Hematopoietic multipotent progenitor cell treated with erythropoietin and hydrocortisone succinate and interleukin-3 and kit ligand, for 4 days (in vitro differentiated cells): ENCODE measurements at regions not wholly inside any gene's neighbourhood (a gene's known extent, or its start where the extent isn't known, plus 50 kb on each side); places are given as distances from the start of the nearest gene placed in this dataset.
"Not testable (repeated sequence)": the region's sequence is repeated elsewhere in the genome, so short reads cannot be mapped to it uniquely, and the experiment has no call there.

ENCODE experiments used
- DNase-seq: peaks from one replicate; pipeline ENCODE4 v3.0.0-alpha.2; 2015

DNA sequence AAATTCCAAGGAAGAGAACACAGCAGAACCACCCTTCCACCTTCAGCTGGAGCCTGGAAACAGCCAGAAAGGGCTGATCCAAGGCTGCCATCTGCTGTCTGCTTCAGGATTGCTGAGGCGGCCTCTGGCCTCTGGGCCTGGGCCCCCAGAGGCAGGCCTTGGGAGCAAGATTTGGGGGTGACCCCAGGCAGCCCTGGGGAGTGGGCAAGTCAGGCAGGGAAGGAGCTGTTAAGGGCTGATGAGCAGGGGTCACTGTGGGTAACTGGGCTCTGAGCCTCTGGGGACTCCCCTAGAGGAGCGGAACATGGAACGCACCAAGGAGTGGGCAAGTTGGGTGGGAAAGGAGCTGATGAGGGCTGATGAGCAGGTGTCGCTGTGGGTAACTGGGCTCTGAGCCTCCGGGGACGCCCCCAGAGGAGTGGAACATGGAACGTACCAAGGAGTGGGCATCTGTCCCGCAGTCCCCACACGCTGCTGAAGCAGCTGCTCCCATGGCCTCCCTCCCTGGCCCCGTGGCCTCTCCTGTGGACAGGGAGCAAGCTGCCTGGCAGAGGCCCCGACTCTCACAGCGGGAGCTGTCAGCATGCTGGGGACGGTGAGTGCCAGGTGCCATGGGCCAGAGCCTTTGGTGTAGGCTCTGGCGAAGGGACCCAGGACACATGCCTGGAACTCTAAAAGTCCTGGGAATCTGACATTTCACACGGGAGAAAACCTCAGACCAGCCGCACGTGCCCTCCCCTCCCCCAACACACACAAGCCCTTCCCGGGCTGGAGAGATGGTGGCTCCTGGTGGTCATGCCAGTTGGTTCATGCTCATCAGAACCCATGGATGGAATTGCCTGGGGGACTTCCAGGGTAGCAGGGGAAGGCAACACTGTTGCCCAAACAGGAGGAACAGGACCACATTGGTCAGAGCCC is 148.8 kb downstream of the NPIPB11 start:
- DNase-seq = not testable (repeated sequence)

GRCh38 chr16:29256501-29256981 is 150.0 kb downstream of the NPIPB11 start:
- DNase-seq = no peak

- DNase-seq = not testable (repeated sequence)
Measured at GRCh38 chr16:29255957-29256356, 150.6 kb downstream of the NPIPB11 start.

- DNase-seq = not testable (repeated sequence)
Measured at GRCh38 chr16:29255496-29255796, 151.1 kb downstream of the NPIPB11 start.

DNA sequence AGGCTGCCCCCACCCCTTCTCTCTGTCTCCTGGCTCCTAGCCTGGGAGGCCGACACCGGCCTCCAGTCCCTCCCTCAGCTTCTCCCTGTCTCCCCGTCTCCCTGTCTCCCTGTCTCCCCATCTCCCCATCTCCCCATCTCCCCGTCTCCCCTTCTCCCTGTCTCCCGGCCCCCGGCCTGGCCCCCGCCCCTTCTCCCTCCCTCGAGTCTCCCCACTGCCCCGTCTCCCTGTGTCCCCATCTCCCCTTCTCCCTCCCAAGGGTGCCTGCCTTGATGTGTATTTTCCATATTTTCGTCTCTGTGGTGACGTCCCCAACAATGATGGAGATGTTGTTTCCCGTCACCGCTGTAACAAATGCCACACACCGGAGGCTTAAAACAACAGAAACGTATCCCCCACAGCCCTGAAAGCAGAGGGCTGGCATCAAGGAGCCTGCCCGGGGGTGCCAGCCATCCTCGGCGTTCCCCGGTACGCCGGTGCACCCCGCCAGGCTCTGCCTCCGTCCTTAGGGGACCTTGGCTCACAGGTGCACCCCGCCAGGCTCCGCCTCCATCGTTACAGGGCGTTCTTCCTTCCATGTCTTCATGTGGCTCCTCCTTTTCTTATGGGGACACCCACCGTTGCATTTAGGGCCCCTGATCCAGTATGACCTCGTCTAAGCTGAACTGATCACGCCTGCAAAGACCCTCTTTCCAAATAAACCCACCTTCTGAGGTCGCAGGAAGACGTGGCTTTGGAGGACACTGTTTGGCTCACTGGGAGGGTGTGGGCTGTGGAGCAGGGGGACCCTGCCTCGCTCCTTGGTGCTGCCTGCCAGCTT is 151.6 kb downstream of the NPIPB11 start:
- no peak for DNase-seq

- not testable (repeated sequence) for DNase-seq
Measured at GRCh38 chr16:29253716-29254590, 152.6 kb downstream of the NPIPB11 start.

DNA sequence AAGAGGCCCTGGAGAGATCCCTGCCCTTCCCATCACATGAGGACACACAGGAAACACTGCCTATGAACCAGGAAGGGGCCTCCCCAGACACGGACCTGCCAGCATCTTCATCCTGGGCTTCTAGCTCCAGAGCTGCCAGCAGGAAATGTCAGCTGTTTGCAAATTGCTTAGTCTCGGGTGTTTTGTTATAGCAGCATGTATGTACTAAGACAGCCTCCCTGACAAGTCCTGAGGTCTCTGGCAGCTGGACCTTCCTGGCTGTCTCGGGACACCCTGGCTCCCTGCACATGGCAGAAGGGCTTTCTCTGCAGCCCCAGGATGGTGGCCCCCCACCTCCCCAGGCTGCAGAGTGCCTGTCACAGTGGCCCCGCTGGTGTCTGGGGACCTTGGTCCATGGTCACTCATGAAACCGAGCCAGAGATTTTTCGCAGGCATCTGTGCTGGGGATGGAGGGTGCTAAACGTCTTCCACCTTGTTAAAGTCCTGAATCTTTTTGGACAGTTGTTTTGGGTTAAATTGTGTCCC is 153.4 kb downstream of the NPIPB11 start:
- not testable (repeated sequence) for DNase-seq

DNA sequence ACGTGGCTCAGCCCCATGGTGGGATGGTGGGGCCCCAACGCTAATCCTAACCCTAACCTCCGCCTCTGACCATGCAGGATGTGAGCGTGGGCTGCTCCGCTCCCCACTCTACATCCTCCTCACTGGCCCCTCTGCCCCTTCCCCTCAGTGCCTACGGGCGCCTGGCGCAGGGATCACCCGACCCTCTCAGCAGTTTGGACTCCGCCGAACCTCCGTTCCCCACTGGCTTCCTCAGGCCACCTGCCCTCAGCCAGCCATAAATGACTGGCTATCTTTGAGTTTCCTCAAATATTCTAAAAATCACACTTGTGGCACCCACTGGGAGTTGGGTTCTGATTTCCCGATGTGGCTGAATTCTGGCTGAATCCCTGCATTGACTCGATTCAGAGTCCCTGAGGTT is 154.2 kb downstream of the NPIPB11 start:
- DNase-seq = not testable (repeated sequence)

GRCh38 chr16:29251571-29252011 is 154.9 kb downstream of the NPIPB11 start:
- not testable (repeated sequence) for DNase-seq

- DNase-seq = not testable (repeated sequence)
Measured at GRCh38 chr16:29250923-29251434, 155.5 kb downstream of the NPIPB11 start.

DNA sequence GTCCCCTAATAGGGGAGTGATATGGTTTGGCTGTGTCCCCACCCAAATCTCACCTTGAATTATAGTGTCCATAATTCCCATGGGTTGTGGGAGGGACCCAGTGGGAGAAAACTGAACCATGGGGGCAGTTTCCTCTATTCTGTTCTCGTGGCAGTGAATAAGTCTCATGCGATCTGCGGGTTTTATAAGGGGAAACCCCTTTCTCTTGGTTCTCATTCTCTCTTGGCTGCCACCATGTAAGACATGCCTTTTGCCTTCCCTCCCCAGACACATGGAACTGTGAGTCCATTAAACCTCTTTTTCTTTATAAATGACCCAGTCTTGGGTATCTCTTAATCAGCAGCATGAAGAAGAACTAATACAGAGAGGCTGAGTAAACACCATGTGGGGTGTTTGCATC is 156.0 kb downstream of the NPIPB11 start:
- DNase-seq = not testable (repeated sequence)

DNA sequence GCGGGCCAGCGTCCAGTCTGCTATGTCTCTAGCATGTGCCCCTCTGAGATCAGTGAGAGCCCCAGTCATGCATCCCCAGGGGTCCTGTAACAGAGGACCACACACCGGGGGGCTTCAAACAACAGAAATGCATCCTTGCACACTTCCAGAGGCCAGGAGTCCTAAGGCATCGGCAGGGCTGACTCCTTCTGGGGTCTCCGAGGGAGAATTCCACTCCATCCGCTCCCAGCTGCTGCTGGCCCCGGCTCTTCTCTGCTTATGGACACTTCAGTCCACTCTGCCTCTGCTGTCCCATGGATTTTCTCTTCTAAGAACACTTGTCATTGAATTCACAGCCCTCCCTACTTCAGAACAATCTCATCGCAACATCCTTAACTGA is 157.6 kb downstream of the NPIPB11 start:
- not testable (repeated sequence) for DNase-seq

DNA sequence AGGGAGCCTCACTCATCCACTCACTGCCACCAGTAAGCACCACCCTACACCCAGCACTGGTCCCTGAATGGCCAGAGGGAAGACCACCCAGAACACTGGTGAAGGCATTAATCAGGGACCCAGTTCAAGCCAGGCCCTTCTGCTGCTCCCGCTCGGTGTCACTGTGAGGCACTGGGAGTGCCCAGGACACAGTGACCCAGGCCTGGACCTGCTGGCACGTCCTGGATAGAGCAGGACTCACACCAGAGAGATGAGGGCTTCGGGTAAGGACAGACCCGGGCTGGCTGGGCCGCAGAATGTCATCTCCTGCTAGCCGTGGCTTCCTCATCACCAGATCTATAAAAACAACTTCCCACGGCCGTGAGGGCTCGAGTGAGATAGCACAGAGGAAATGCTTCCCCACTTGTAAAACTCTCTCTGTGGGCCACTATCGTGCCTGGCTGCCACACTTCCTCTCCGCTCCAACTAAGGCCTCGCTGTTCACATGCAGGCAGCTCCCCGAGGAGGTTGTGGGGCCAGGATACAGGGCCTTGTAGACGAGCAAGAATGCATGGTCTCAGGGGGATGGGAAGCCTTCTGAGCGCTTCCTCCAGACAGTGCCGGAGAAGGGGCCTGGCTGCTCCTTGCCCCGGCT is 158.1 kb downstream of the NPIPB11 start:
- DNase-seq = peak; percentile 70

DNA sequence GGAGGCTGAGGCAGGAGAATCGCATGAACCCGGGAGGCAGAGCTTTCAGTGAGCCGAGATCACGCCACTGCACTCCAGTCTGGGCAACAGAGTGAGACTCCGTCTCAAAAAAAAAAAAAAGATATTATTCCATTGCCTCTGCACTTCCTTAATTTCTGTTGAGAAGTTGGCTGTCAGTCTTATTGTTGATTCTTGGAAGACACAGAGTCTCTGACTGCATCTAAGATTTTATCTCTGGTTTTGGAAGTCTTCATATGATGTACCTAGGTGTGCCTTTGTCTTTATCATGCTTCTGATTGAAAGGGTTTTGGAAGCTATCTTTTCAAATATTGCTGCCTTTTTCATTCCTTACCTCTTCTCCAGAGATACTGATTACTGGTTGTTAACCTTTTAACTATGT is 160.4 kb downstream of the NPIPB11 start:
- peak; percentile 12 for DNase-seq

DNA sequence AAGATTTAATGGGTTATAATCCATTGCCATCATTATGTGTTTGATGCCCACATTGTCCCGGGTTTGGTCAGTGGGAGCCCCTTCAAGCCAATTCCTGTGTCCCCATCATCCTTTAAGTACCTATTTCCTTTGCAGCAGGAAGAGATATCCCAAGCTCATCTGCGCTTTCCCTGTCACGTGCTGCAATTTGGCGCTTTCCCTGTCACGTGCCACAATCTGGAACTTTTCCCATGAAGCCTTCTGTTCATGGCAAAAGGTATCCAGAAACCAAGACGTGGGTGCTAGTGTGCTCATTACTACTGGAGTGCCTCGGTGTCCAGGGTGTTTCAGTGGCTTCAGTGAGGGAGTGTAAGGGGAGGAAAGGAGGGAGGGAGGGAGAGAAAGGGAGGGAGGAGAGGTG is 168.5 kb downstream of the NPIPB11 start:
- no peak for DNase-seq

- DNase-seq = not testable (repeated sequence)
Measured at GRCh38 chr16:29237495-29237894, 169.0 kb downstream of the NPIPB11 start.

- not testable (repeated sequence) for DNase-seq
Measured at GRCh38 chr16:29237023-29237422, 169.5 kb downstream of the NPIPB11 start.

DNA sequence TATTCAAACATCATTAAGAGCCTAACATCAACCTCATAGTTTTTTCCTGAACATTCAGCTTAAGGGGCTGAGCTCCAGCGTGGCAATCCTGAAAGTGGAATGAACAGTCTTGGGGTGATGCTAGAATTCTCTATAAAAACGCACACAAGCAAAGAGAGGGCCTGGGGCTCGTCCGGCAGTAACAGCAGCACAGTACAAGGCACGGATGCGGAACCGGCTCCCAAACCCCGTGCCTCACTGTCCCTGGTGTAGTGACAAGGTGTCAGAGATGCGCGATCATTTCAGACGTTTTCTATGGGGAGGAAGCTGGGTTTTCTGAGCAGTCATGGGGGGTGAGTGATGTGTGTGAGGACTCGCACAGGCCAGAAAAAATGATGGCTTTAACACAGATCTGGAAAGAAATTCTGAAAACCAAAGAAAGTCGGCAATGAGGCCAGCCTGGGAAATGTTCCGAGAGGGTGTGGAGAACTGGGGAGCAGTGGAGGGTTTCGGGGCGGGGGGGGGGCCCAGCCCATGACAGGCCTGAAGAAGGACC is 170.6 kb downstream of the NPIPB11 start:
- DNase-seq = not testable (repeated sequence)

- DNase-seq = not testable (repeated sequence)
Measured at GRCh38 chr16:29234536-29235275, 171.8 kb downstream of the NPIPB11 start.

DNA sequence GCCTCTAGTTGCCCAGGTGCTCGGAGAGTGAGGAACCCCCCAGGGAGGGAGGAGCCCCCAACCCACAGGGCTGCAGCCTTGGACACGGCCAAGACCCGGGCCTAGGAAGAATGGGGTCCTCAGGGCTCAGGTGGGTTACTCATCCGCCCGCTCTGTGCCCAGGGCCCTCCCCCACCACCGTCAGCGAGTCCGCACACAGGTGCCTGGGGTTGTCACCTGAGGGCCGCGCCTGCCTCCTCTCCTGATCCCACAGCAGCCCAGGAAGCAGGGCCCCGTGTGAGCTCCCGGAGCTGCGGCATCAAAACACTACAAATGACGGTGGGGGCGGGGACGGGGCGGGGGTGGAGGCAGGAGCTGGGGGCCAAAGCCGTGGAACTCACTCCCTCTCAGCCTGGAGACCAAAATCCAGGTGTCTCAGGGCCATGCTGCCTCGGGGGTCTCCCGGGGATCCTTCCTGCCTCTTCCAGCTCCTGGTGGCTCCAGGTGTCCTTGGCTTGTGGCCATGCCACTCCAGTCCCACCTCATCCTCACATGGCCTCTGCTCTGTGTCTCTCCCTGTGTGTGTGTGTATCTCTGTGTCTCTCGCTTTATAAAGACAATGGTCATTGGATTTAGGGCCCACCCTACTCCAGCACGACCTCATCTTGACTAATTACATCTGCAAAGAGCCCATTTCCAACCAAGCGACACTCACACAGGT is 172.7 kb downstream of the NPIPB11 start:
- not testable (repeated sequence) for DNase-seq
